H9 (cell line): ENCODE measurements at regions not wholly inside any gene's neighbourhood (a gene's known extent, or its start where the extent isn't known, plus 50 kb on each side); places are given as distances from the start of the nearest gene placed in this dataset.

Source experiments
- DNase-seq: peaks from one replicate; pipeline ENCODE4 v3.0.0-alpha.2; 2017
- H2AFZ ChIP-seq: one replicate; pipeline ENCODE4 v1.6.1; 2013; ENCODE audit warnings: mild to moderate bottlenecking, low read length, control low read depth, moderate library complexity
- H2AK5ac ChIP-seq: 2 replicates; pipeline ENCODE4 v1.6.1; 2013; ENCODE audit warnings: low read length, control low read depth, mixed read lengths; ENCODE audit not compliant: insufficient read length
- H2BK120ac ChIP-seq: one replicate; pipeline ENCODE4 v1.6.1; 2013; ENCODE audit warnings: low read depth, mild to moderate bottlenecking, low read length, control low read depth, inconsistent platforms; ENCODE audit not compliant: poor library complexity, severe bottlenecking
- H2BK12ac ChIP-seq: 2 replicates; pipeline ENCODE4 v1.6.1; 2013; ENCODE audit warnings: low read length, control low read depth, mixed read lengths, low read depth; ENCODE audit not compliant: insufficient read length
- H2BK15ac ChIP-seq: 2 replicates; pipeline ENCODE4 v1.6.1; 2013; ENCODE audit warnings: low read depth, low read length, control low read depth
- H2BK20ac ChIP-seq: one replicate; pipeline ENCODE4 v1.6.1; 2013; ENCODE audit warnings: low read depth, mild to moderate bottlenecking, low read length, control low read depth, inconsistent platforms; ENCODE audit not compliant: poor library complexity, severe bottlenecking
- H2BK5ac ChIP-seq: 2 replicates; pipeline ENCODE4 v1.6.1; 2013; ENCODE audit warnings: low read length, control low read depth, mixed read lengths; ENCODE audit not compliant: insufficient read length
- H3K14ac ChIP-seq: 2 replicates; pipeline ENCODE4 v1.6.1; 2013; ENCODE audit warnings: low read length, control low read depth; ENCODE audit not compliant: insufficient read depth
- H3K18ac ChIP-seq: 2 replicates; pipeline ENCODE4 v1.6.1; 2013; ENCODE audit warnings: low read depth, mild to moderate bottlenecking, mixed read lengths, low read length, control low read depth; ENCODE audit not compliant: insufficient read length
- H3K23ac ChIP-seq: 2 replicates; pipeline ENCODE4 v1.6.1; 2013; ENCODE audit warnings: low read length, control low read depth, mixed read lengths, low read depth; ENCODE audit not compliant: insufficient read length
- H3K23me2 ChIP-seq: 2 replicates; pipeline ENCODE4 v1.6.1; 2013; ENCODE audit warnings: low read depth, mild to moderate bottlenecking, mixed read lengths, low read length, control low read depth; ENCODE audit not compliant: insufficient read length, poor library complexity, severe bottlenecking
- H3K27ac ChIP-seq: 2 replicates; pipeline ENCODE4 v1.5.1; 2013; ENCODE audit warnings: low read length, control low read depth, mixed read lengths, low read depth; ENCODE audit not compliant: insufficient read length
- H3K27me3 ChIP-seq: 2 replicates; pipeline ENCODE4 v1.6.1; 2013; ENCODE audit warnings: low read length, control low read depth, inconsistent platforms; ENCODE audit not compliant: insufficient read depth
- H3K4ac ChIP-seq: 2 replicates; pipeline ENCODE4 v1.6.1; 2013; ENCODE audit warnings: low read depth, mild to moderate bottlenecking, control low read depth, inconsistent platforms, low read length, moderate library complexity
- H3K4me1 ChIP-seq: 2 replicates; pipeline ENCODE4 v1.6.1; 2013; ENCODE audit warnings: low read length, control low read depth, inconsistent platforms; ENCODE audit not compliant: insufficient read depth
- H3K4me2 ChIP-seq: 2 replicates; pipeline ENCODE4 v1.6.1; 2013; ENCODE audit warnings: low read length, control low read depth, mixed read lengths; ENCODE audit not compliant: insufficient read length, insufficient read depth
- H3K56ac ChIP-seq: 2 replicates; pipeline ENCODE4 v1.6.1; 2013; ENCODE audit warnings: low read depth, mild to moderate bottlenecking, mixed read lengths, low read length, control low read depth; ENCODE audit not compliant: insufficient read length
- H3K79me1 ChIP-seq: 2 replicates; pipeline ENCODE4 v1.6.1; 2013; ENCODE audit warnings: low read depth, mild to moderate bottlenecking, moderate library complexity, low read length, control low read depth, inconsistent platforms; ENCODE audit not compliant: insufficient read depth, poor library complexity, severe bottlenecking
- H3K79me2 ChIP-seq: 2 replicates; pipeline ENCODE4 v1.6.1; 2013; ENCODE audit warnings: low read length, control low read depth, inconsistent platforms; ENCODE audit not compliant: insufficient read depth
- H3K9ac ChIP-seq: 2 replicates; pipeline ENCODE4 v1.6.1; 2013; ENCODE audit warnings: low read length, control low read depth, mixed read lengths; ENCODE audit not compliant: insufficient read length; ENCODE audit errors: extremely low read depth
- H3K9me3 ChIP-seq: one replicate; pipeline ENCODE4 v1.6.1; 2013; ENCODE audit warnings: low read depth, low read length, inconsistent platforms; ENCODE audit not compliant: control insufficient read depth
- H3T11ph ChIP-seq: one replicate; pipeline ENCODE4 v1.6.1; 2013; ENCODE audit warnings: mild to moderate bottlenecking, low read length, control low read depth, inconsistent platforms
- H4K20me1 ChIP-seq: one replicate; pipeline ENCODE4 v1.6.1; 2013; ENCODE audit not compliant: control insufficient read depth, insufficient read length, insufficient read depth
- H4K5ac ChIP-seq: 2 replicates; pipeline ENCODE4 v1.6.1; 2013; ENCODE audit warnings: low read depth, mild to moderate bottlenecking, mixed read lengths, low read length, control low read depth; ENCODE audit not compliant: insufficient read length
- H4K8ac ChIP-seq: replicated peaks from 2 replicates; pipeline ENCODE4 v1.6.1; 2013; ENCODE audit warnings: low read length, control low read depth, mixed read lengths, low read depth; ENCODE audit not compliant: insufficient read length
- H4K91ac ChIP-seq: 2 replicates; pipeline ENCODE4 v1.6.1; 2013; ENCODE audit warnings: low read depth, mild to moderate bottlenecking, moderate library complexity, mixed read lengths, low read length, control low read depth; ENCODE audit not compliant: insufficient read length
- H3K27ac Mint-ChIP-seq, 3 experiments: 2 replicates in 2 of 3; 3 replicates in 1 of 3; pipeline ENCODE4 v1.8.0; 2020 to 2021; ENCODE audit warnings: mixed read lengths in 3 of 3, mild to moderate bottlenecking in 1 of 3, moderate library complexity in 1 of 3
- H3K27me3 Mint-ChIP-seq: 2 replicates; pipeline ENCODE4 v1.8.0; 2021; ENCODE audit warnings: low read depth, mild to moderate bottlenecking, moderate library complexity, mixed read lengths
- H3K36me3 Mint-ChIP-seq, 3 experiments: 2 replicates in 2 of 3; 3 replicates in 1 of 3; pipeline ENCODE4 v1.8.0; 2020 to 2021; ENCODE audit warnings: low read depth in 3 of 3, mixed read lengths in 3 of 3; ENCODE audit not compliant: insufficient read depth in 1 of 3
- H3K4me1 Mint-ChIP-seq, 2 experiments: 2 replicates each; pipeline ENCODE4 v1.8.0; 2020; ENCODE audit warnings: mixed read lengths in 2 of 2
- H3K4me3 Mint-ChIP-seq, 2 experiments: 2 replicates in 1 of 2; 3 replicates in 1 of 2; pipeline ENCODE4 v1.8.0; 2020 to 2021; ENCODE audit warnings: mild to moderate bottlenecking in 2 of 2, mixed read lengths in 2 of 2, moderate library complexity in 1 of 2
- H3K9me3 Mint-ChIP-seq, 2 experiments: 2 replicates in 1 of 2; 3 replicates in 1 of 2; pipeline ENCODE4 v1.8.0; 2020; ENCODE audit warnings: mild to moderate bottlenecking in 2 of 2, mixed read lengths in 2 of 2, moderate library complexity in 1 of 2
- CTCF ChIP-seq: fragments of 200-600 bp; sonication (generic); conservative IDR thresholded peaks from 3 replicates; pipeline ENCODE4 v1.8.0; 2021; ENCODE audit warnings: antibody characterized with exemption, mild to moderate bottlenecking
- WGBS: extraction: QIAGEN DNeasy Blood & Tissue Kit; methylation state at CpG from one replicate; pipeline ENCODE4 v1.1.7; 2013; ENCODE audit warnings: missing lambda C conversion rate, low lambda C conversion rate, mixed read lengths; ENCODE audit not compliant: insufficient read length; ENCODE audit errors: extremely low coverage; 5-methylcytosine and 5-hydroxymethylcytosine counted together

DNA sequence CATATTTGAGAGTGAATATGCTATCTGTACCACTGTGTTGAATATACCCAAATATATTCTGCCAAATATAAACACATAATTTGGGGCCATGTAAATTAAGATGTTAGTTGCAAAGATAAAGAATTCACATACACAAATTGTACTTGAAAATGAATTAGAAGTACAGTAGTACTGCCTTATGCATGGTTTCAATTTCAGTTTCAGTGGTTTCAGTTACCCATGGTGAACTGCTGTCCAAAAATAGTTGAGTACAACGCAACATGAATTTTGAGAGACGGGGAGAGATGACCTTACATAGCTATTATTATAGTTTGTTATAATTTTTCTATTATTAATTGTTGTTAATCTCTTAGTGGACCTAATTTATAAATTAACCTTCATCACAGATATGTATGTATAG lies 1313.0 kb upstream of the FAM98A start:
- H4K20me1 ChIP-seq: no peaks in the 10 kb centered on the region
- no peaks in the 10 kb centered on the region for H3K27me3 Mint-ChIP-seq
- no peaks in the 10 kb centered on the region for H3K27me3 ChIP-seq
- H2BK15ac ChIP-seq: no peak overlapping the region
- H4K8ac ChIP-seq: no peak overlapping the region
- H3T11ph ChIP-seq: no peak overlapping the region
- no peaks in the 10 kb centered on the region for H3K79me1 ChIP-seq
- H4K91ac ChIP-seq: no peak overlapping the region
- no peak overlapping the region for H3K4me3 Mint-ChIP-seq
- DNase-seq: no peak
- no peak overlapping the region for H3K27ac Mint-ChIP-seq
- peaks cover 0 to 20% (median 2%) of the 10 kb centered on the region in 3 experiments; a peak in 2 of 7 replicates for H3K36me3 Mint-ChIP-seq
- no peak overlapping the region for H2AFZ ChIP-seq
- no peak overlapping the region for H3K56ac ChIP-seq
- no peak overlapping the region for H3K14ac ChIP-seq
- H3K23ac ChIP-seq: no peak overlapping the region
- H3K4me1 Mint-ChIP-seq: no peaks in the 10 kb centered on the region
- no peaks in the 10 kb centered on the region for H3K4me1 ChIP-seq
- no peak overlapping the region for H4K5ac ChIP-seq
- H3K4ac ChIP-seq: no peak overlapping the region
- no peak overlapping the region for H2BK120ac ChIP-seq
- no peak overlapping the region for H3K18ac ChIP-seq
- no peak overlapping the region for H3K9ac ChIP-seq
- H2BK12ac ChIP-seq: no peak overlapping the region
- no peak overlapping the region for H2AK5ac ChIP-seq
- no peak overlapping the region for H3K27ac ChIP-seq
- no peak overlapping the region for H2BK20ac ChIP-seq
- no peaks in the 10 kb centered on the region for H3K79me2 ChIP-seq
- WGBS: no CpG with 5 or more reads among the region's 2 CpGs
- H3K9me3 Mint-ChIP-seq: peaks cover 12 to 15% of the 10 kb centered on the region in 2 experiments
- no peak overlapping the region for H2BK5ac ChIP-seq
- no peaks in the 10 kb centered on the region for H3K9me3 ChIP-seq
- H3K23me2 ChIP-seq: no peaks in the 10 kb centered on the region
- no peak overlapping the region for H3K4me2 ChIP-seq
- TF ChIP-seq CTCF: no peak
